ENCODE measurements at regions not wholly inside any gene's neighbourhood (a gene's known extent, or its start where the extent isn't known, plus 50 kb on each side); places are given as distances from the start of the nearest gene placed in this dataset.

- H3K4me3 ChIP-seq (ENCODE audit: low read depth, low read length), result no peak overlapping the region
- H3K27ac ChIP-seq (ENCODE audit: low read depth, low read length), result no peak overlapping the region
- H3K27me3 ChIP-seq (ENCODE audit: control insufficient read depth, insufficient read depth, low read length), result no peaks in the 10 kb centered on the region
- H3K9ac ChIP-seq (ENCODE audit: low read length), result no peak overlapping the region
- peaks cover 6% of the 10 kb centered on the region; the same call in 1 of the 2 replicates for H3K4me1 ChIP-seq (ENCODE audit: control insufficient read depth, insufficient read depth, low read length)
- H3K9me3 ChIP-seq (ENCODE audit: control insufficient read depth, insufficient read depth, low read depth, low read length), result no peaks in the 10 kb centered on the region
- no peaks in the 10 kb centered on the region for H3K36me3 ChIP-seq (ENCODE audit: control insufficient read depth, insufficient read depth, low read length)
Measured at GRCh38 chr3:83011481-83011880, 1250.0 kb upstream of the GBE1 start.

DNA sequence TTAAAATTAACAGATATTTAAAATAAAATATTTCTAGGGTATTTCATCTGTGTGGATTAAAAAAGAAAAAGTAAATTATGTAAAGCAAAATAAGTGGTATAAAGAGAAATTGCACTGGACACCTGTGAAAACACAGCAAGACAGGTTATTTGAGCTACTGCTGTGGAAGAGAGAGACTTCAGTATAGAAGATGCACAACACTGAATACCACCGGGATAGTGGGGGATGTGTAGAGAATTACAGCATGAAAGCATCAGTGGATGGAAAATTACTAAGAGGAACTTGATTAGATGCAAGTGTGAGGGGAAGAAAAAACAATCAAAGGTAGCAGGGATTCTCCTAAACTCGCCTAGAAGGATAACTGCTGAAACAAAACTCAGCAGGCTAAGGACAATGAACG lies 1242.5 kb upstream of the GBE1 start:
- Histone ChIP-seq H3K4me3 (ENCODE audit: low read depth, low read length) (no peak overlapping the region), H3K27ac (ENCODE audit: low read depth, low read length) (no peak overlapping the region), H3K9me3 (ENCODE audit: control insufficient read depth, insufficient read depth, low read depth, low read length) (no peaks in the 10 kb centered on the region), H3K4me1 (ENCODE audit: control insufficient read depth, insufficient read depth, low read length) (peaks cover 31% of the 10 kb centered on the region; the same call in 1 of the 2 replicates), H3K9ac (ENCODE audit: low read length) (no peak overlapping the region), H3K27me3 (ENCODE audit: control insufficient read depth, insufficient read depth, low read length) (no peaks in the 10 kb centered on the region), H3K36me3 (ENCODE audit: control insufficient read depth, insufficient read depth, low read length) (no peaks in the 10 kb centered on the region)

DNA sequence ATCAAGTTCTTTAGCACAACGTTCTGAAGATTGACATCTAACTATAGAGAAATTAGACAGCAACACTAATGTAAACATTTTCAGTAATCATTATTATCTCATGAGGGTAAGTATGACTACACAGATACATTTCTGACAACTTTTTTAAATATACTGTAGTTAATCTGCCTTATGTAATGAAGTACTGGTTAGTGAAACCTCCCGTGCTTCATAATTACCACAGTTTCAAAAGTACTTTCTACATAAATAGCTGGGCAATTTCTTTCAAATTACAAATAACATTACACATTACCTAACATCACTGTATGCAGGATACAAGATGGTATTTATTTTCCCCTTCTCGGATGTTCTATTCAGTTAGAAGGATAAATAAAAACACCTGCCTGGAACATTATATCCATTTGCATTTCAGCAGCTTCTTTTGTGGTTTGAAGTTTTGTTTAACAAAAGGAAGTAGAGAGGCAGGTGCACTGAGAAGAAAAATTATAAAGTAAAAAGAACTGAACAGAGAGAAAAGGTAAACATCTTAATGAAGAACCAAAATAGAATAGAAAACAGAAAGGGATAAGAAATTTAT lies 1241.5 kb upstream of the GBE1 start:
- Histone ChIP-seq H3K9me3 (ENCODE audit: control insufficient read depth, insufficient read depth, low read depth, low read length) (no peaks in the 10 kb centered on the region), H3K4me1 (ENCODE audit: control insufficient read depth, insufficient read depth, low read length) (peaks cover 31% of the 10 kb centered on the region; the same call in 1 of the 2 replicates), H3K36me3 (ENCODE audit: control insufficient read depth, insufficient read depth, low read length) (no peaks in the 10 kb centered on the region), H3K27me3 (ENCODE audit: control insufficient read depth, insufficient read depth, low read length) (no peaks in the 10 kb centered on the region), H3K27ac (ENCODE audit: low read depth, low read length) (no peak overlapping the region), H3K9ac (ENCODE audit: low read length) (no peak overlapping the region), H3K4me3 (ENCODE audit: low read depth, low read length) (no peak overlapping the region)

DNA sequence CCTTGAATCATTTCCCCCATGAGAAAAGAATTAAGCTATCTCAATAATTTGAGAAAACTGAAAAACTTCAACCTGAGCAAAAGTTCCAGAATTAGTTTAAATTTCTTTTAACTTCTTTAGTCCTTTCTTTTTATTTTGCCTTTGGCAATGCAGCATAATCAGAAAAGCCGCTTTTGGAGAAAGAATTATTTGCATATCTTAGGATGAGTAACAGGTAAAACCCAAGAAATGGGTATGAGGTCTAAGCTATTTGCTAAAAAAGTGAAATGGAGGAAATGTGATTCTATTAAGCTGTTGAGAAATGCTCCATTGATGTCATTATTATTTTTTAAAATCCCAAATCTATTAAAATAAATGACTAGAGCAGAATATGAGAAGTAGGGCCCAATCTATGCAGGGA lies 1238.3 kb upstream of the GBE1 start:
- Histone ChIP-seq H3K9ac (ENCODE audit: low read length) (no peak overlapping the region), H3K36me3 (ENCODE audit: control insufficient read depth, insufficient read depth, low read length) (no peaks in the 10 kb centered on the region), H3K27ac (ENCODE audit: low read depth, low read length) (no peak overlapping the region)

DNA sequence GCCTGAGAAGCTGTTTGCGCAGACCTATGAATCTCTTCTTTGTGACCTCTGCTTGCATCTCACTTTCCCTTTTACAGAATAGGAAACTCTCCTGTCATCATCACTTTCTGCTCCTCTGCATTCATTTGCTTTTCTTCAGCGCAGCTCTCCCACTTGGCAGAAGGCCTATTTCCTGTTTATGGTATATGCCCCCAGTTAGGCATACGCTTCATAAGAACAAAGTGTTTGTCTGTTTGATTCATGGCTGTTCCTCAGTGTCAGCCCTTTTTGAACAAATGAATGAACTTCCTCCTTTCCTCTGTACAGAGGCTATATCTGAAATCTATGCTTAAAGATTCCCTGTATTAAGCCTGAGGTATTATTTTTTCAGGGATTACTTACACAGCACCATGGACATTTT lies 1216.9 kb upstream of the GBE1 start:
- Histone ChIP-seq H3K27ac (ENCODE audit: low read depth, low read length) (no peak overlapping the region), H3K4me3 (ENCODE audit: low read depth, low read length) (no peak overlapping the region), H3K4me1 (ENCODE audit: control insufficient read depth, insufficient read depth, low read length) (peaks cover 10% of the 10 kb centered on the region; the same call in 1 of the 2 replicates), H3K9me3 (ENCODE audit: control insufficient read depth, insufficient read depth, low read depth, low read length) (no peaks in the 10 kb centered on the region), H3K36me3 (ENCODE audit: control insufficient read depth, insufficient read depth, low read length) (no peaks in the 10 kb centered on the region), H3K9ac (ENCODE audit: low read length) (no peak overlapping the region), H3K27me3 (ENCODE audit: control insufficient read depth, insufficient read depth, low read length) (no peaks in the 10 kb centered on the region)

More for the DNA sequence above, 1238.3 kb upstream of the GBE1 start:
- Histone ChIP-seq H3K4me1 (ENCODE audit: control insufficient read depth, insufficient read depth, low read length) (peaks cover 20% of the 10 kb centered on the region; the same call in 1 of the 2 replicates), H3K4me3 (ENCODE audit: low read depth, low read length) (no peak overlapping the region), H3K27me3 (ENCODE audit: control insufficient read depth, insufficient read depth, low read length) (no peaks in the 10 kb centered on the region), H3K9me3 (ENCODE audit: control insufficient read depth, insufficient read depth, low read depth, low read length) (0 out of 2 replicates have a peak, but pooled peaks cover 3% of the 10 kb centered on the region)

- no peaks in the 10 kb centered on the region for H3K27me3 ChIP-seq (ENCODE audit: control insufficient read depth, insufficient read depth, low read length)
- H3K36me3 ChIP-seq (ENCODE audit: control insufficient read depth, insufficient read depth, low read length), result no peaks in the 10 kb centered on the region
- no peak overlapping the region for H3K4me3 ChIP-seq (ENCODE audit: low read depth, low read length)
- H3K27ac ChIP-seq (ENCODE audit: low read depth, low read length), result peak overlapping the region; percentile 23; the same call in 1 of the 2 replicates
- H3K9me3 ChIP-seq (ENCODE audit: control insufficient read depth, insufficient read depth, low read depth, low read length), result no peaks in the 10 kb centered on the region
- H3K9ac ChIP-seq (ENCODE audit: low read length), result no peak overlapping the region
- H3K4me1 ChIP-seq (ENCODE audit: control insufficient read depth, insufficient read depth, low read length), result peaks cover 10% of the 10 kb centered on the region; the same call in 1 of the 2 replicates
Measured at GRCh38 chr3:82977871-82978270, 1216.4 kb upstream of the GBE1 start.

GRCh38 chr3:82973791-82974190 lies 1212.3 kb upstream of the GBE1 start:
- Histone ChIP-seq H3K36me3 (ENCODE audit: control insufficient read depth, insufficient read depth, low read length) (no peaks in the 10 kb centered on the region), H3K27ac (ENCODE audit: low read depth, low read length) (no peak overlapping the region), H3K9ac (ENCODE audit: low read length) (no peak overlapping the region), H3K27me3 (ENCODE audit: control insufficient read depth, insufficient read depth, low read length) (no peaks in the 10 kb centered on the region), H3K4me3 (ENCODE audit: low read depth, low read length) (no peak overlapping the region), H3K4me1 (ENCODE audit: control insufficient read depth, insufficient read depth, low read length) (peaks cover 10% of the 10 kb centered on the region; the same call in 1 of the 2 replicates), H3K9me3 (ENCODE audit: control insufficient read depth, insufficient read depth, low read depth, low read length) (no peaks in the 10 kb centered on the region)

DNA sequence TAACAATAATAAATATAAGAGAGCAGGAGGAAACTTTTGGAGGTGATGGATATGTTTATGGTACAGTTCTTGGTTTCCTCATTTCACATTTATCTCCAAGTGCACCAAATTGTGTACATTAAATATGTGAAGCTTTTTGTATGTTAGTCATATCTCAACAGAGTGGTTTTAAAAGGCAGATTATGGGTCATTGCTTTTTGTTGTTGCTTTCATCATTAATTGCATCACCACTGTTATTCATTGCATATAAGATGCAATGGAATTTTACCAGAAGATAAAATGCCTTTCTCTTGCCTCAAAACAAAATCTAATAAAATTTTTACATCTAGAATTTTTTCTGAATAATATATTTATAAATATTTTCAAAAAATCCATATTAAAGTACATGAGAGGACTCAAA lies 1198.9 kb upstream of the GBE1 start:
- Histone ChIP-seq H3K9me3 (ENCODE audit: control insufficient read depth, insufficient read depth, low read depth, low read length) (no peaks in the 10 kb centered on the region), H3K4me1 (ENCODE audit: control insufficient read depth, insufficient read depth, low read length) (no peaks in the 10 kb centered on the region; the same call in 1 of the 2 replicates), H3K9ac (ENCODE audit: low read length) (no peak overlapping the region), H3K4me3 (ENCODE audit: low read depth, low read length) (no peak overlapping the region), H3K27me3 (ENCODE audit: control insufficient read depth, insufficient read depth, low read length) (no peaks in the 10 kb centered on the region), H3K36me3 (ENCODE audit: control insufficient read depth, insufficient read depth, low read length) (no peaks in the 10 kb centered on the region), H3K27ac (ENCODE audit: low read depth, low read length) (no peak overlapping the region)

DNA sequence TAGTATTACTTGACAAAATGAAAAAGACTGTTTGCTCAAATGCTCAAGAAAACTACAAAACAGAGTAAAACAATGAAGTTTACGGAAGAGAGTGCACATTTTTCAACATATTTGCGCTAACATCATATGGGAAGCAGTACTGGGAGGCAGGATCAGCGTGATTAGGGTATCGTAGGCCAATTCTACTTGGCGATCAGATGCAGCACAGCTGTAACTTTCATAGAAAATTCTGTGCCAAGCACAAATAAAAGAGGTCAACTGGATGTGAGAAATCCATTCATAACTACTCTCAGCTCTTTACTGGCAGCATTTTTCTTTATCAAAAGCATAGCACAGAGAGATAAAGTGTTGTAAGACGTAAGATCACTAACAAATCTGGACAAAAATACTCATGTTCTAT lies 1196.3 kb upstream of the GBE1 start:
- no peaks in the 10 kb centered on the region for H3K27me3 ChIP-seq (ENCODE audit: control insufficient read depth, insufficient read depth, low read length)
- H3K27ac ChIP-seq (ENCODE audit: low read depth, low read length), result no peak overlapping the region
- no peaks in the 10 kb centered on the region for H3K36me3 ChIP-seq (ENCODE audit: control insufficient read depth, insufficient read depth, low read length)
- H3K4me3 ChIP-seq (ENCODE audit: low read depth, low read length), result no peak overlapping the region
- H3K9me3 ChIP-seq (ENCODE audit: control insufficient read depth, insufficient read depth, low read depth, low read length), result peaks cover 9% of the 10 kb centered on the region
- H3K9ac ChIP-seq (ENCODE audit: low read length), result no peak overlapping the region
- no peaks in the 10 kb centered on the region; the same call in 1 of the 2 replicates for H3K4me1 ChIP-seq (ENCODE audit: control insufficient read depth, insufficient read depth, low read length)

GRCh38 chr3:82957079-82957478 lies 1195.6 kb upstream of the GBE1 start:
- H3K9me3 ChIP-seq (ENCODE audit: control insufficient read depth, insufficient read depth, low read depth, low read length), result peaks cover 9% of the 10 kb centered on the region

DNA sequence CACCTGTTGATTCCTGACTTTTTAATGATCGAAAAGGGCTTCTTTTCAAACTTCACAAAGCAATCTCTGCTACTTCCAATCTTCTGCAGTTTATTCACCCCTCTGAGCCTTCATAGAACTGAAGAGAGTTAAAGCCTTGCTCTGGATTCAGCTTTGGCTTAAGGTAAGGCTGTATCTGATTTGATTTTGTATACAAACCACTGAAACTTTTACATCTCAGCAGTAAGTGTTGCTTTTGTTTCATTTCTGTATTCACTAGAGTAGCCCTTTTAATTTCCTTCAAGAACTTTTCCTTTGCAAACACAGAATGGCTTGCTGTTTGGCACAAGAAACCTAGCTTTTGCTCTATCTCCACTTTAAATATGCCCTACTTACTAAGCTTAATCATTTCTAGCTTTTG lies 1193.0 kb upstream of the GBE1 start:
- no peak overlapping the region for H3K27ac ChIP-seq (ENCODE audit: low read depth, low read length)
- H3K9me3 ChIP-seq (ENCODE audit: control insufficient read depth, insufficient read depth, low read depth, low read length), result peaks cover 9% of the 10 kb centered on the region
- H3K4me1 ChIP-seq (ENCODE audit: control insufficient read depth, insufficient read depth, low read length), result no peaks in the 10 kb centered on the region
- H3K9ac ChIP-seq (ENCODE audit: low read length), result no peak overlapping the region
- no peaks in the 10 kb centered on the region for H3K36me3 ChIP-seq (ENCODE audit: control insufficient read depth, insufficient read depth, low read length)
- H3K27me3 ChIP-seq (ENCODE audit: control insufficient read depth, insufficient read depth, low read length), result no peaks in the 10 kb centered on the region
- no peak overlapping the region for H3K4me3 ChIP-seq (ENCODE audit: low read depth, low read length)

More at GRCh38 chr3:82957079-82957478, 1195.6 kb upstream of the GBE1 start:
- no peak overlapping the region for H3K4me3 ChIP-seq (ENCODE audit: low read depth, low read length)
- H3K27me3 ChIP-seq (ENCODE audit: control insufficient read depth, insufficient read depth, low read length), result no peaks in the 10 kb centered on the region
- H3K9ac ChIP-seq (ENCODE audit: low read length), result no peak overlapping the region
- no peak overlapping the region for H3K27ac ChIP-seq (ENCODE audit: low read depth, low read length)
- H3K4me1 ChIP-seq (ENCODE audit: control insufficient read depth, insufficient read depth, low read length), result no peaks in the 10 kb centered on the region
- H3K36me3 ChIP-seq (ENCODE audit: control insufficient read depth, insufficient read depth, low read length), result no peaks in the 10 kb centered on the region

Measured in HUES6 (cell line).